GM20000 (cell line): ENCODE measurements at regions not wholly inside any gene's neighbourhood (a gene's known extent, or its start where the extent isn't known, plus 50 kb on each side); places are given as distances from the start of the nearest gene placed in this dataset.
"Not testable (repeated sequence)": the region's sequence is repeated elsewhere in the genome, so short reads cannot be mapped to it uniquely, and the experiment has no call there.

Experiments used
- DNase-seq: peaks from one replicate; pipeline ENCODE4 v3.0.0; 2012; ENCODE audit warnings: low spot score
- TF ChIP-seq, protein P1 (sequence below): IDR thresholded peaks from 2 replicates; pipeline ENCODE4 v1.5.1; 2012; ENCODE audit warnings: mild to moderate bottlenecking, control low read depth; ENCODE audit errors: extremely low read depth, missing control alignments

- DNase-seq: no peak
- TF ChIP-seq, protein P1, sequence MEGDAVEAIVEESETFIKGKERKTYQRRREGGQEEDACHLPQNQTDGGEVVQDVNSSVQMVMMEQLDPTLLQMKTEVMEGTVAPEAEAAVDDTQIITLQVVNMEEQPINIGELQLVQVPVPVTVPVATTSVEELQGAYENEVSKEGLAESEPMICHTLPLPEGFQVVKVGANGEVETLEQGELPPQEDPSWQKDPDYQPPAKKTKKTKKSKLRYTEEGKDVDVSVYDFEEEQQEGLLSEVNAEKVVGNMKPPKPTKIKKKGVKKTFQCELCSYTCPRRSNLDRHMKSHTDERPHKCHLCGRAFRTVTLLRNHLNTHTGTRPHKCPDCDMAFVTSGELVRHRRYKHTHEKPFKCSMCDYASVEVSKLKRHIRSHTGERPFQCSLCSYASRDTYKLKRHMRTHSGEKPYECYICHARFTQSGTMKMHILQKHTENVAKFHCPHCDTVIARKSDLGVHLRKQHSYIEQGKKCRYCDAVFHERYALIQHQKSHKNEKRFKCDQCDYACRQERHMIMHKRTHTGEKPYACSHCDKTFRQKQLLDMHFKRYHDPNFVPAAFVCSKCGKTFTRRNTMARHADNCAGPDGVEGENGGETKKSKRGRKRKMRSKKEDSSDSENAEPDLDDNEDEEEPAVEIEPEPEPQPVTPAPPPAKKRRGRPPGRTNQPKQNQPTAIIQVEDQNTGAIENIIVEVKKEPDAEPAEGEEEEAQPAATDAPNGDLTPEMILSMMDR: no peak
Observed at GRCh38 chrX:112945826-112946225, 105.2 kb upstream of the AMOT start.

DNA sequence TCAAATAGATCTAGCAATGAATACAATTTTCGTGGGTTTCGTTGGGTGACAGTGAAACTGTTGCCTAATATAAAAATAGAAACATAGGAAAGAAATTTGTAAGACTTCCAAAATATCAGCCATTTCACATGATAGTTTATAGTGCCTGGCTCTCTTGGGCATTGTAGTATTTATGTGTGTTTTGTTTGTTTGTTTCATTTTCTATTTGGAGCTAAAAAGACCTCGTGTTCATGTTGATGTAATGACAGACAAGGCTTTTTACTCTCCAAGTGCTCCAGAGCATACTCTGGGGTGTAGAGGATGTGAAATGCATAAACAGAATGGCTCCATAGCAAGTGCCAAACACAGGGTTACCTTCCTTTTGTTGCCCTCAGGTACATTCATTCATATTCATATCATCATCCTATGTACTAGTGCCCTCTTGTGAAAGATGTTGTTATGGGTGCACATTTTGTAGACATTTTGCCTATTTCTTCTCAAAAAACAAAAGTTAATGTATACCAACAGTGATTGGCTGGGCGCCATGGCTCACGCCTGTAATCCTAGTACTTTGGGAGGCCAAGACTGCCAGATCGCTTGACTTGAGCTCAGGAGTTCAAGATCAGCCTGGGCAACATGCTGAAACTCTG is 100.7 kb upstream of the AMOT start:
- DNase-seq: peak; percentile 8
- TF ChIP-seq, protein P1: no peak

DNA sequence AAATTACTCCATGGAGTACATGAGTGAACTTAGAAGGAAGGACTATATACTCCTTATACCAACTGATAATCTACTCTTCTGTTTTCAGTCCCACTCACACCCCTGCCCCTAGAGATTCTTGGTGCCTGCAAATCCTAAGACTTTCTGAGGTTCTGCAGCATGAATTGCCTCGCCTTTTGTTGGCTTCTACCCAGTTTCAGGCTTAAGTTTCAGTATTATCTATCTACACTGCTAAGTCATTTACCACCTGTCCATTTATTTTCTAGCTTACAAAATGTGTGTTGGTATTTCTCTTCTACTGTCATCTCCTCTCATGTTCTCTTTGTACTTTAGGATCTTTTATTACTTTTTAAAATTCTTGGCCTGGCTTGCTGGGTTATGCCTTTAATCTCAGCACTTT is 94.4 kb upstream of the AMOT start:
- no peak for DNase-seq
- TF ChIP-seq, protein P1: no peak

GRCh38 chrX:112931900-112932299 is 91.3 kb upstream of the AMOT start:
- no peak for DNase-seq
- TF ChIP-seq, protein P1: no peak

DNA sequence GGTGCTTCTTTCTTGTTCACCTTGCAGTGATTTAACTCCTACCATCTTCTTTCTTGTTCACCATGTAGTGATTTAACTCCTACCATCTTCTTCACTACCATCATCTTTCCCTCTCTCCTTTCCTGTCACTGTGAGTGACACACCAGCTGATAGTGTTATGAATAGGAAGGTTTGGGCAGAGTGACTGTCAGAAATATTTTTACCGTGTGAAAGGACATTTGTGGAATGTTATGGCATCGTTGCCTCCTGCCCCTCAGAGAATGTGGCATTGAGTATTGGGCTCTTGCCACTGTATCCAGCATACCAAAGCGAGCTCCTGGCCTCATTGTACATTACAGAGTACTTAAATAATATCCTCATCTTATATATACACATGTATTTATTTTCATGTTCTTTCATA is 90.8 kb upstream of the AMOT start:
- TF ChIP-seq, protein P1: no peak

DNA sequence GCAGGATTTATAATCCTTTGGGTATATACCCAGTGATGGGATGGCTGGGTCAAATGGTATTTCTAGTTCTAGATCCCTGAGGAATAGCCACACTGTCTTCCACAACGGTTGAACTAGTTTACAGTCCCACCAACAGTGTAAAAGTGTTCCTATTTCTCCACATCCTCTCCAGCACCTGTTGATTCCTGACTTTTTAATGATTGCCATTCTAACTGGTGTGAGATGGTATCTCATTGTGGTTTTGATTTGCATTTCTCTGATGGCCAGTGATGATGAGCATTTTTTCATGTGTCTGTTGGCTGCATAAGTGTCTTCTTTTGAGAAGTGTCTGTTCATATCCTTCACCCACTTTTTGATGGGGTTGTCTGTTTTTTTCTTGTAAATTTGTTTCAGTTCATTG is 82.8 kb upstream of the AMOT start:
- not testable (repeated sequence) for DNase-seq

More for the DNA sequence above, 90.8 kb upstream of the AMOT start:
- DNase-seq: no peak

- TF ChIP-seq, protein P1: no peak
- no peak for DNase-seq
Observed at GRCh38 chrX:112913807-112914206, 73.2 kb upstream of the AMOT start.

GRCh38 chrX:112910418-112910817 is 69.8 kb upstream of the AMOT start:
- TF ChIP-seq, protein P1: no peak
- DNase-seq: no peak
